Right lobe of liver (tissue), 6 donors: ENCODE measurements at regions not wholly inside any gene's neighbourhood (a gene's known extent, or its start where the extent isn't known, plus 50 kb on each side); places are given as distances from the start of the nearest gene placed in this dataset.

ENCODE experiments used
- ATAC-seq, 4 donors: fragments of 200-7000 bp; cut with Tn5 transposase; one replicate each; pipeline ENCODE4 v1.9.1; 2020; ENCODE audit warnings: mild to moderate bottlenecking in 4 of 4, moderate library complexity in 4 of 4
- DNase-seq, 3 donors: peaks; one replicate each; pipeline ENCODE4 v3.0.0-alpha.2; 2020
- H3K27ac ChIP-seq, 3 donors: fragments of 200-600 bp; one replicate each; pipeline ENCODE4 v1.8.0; 2022
- H3K27me3 ChIP-seq, 2 donors: fragments of 200-600 bp; one replicate each; pipeline ENCODE4 v1.8.0; 2022
- H3K36me3 ChIP-seq, 4 donors: fragments of 200-600 bp; sonication (generic) in 1 of 4; one replicate each; pipeline versions ENCODE4 v1.5.1 to v1.8.0; 2017 to 2022; ENCODE audit warnings: control low read depth in 1 of 4
- H3K4me1 ChIP-seq, 4 donors: fragments of 200-600 bp; sonication (generic) in 1 of 4; one replicate each; pipeline versions ENCODE4 v1.5.1 to v1.8.0; 2017 to 2022; ENCODE audit warnings: control low read depth in 1 of 4
- H3K4me3 ChIP-seq, 3 donors: fragments of 200-600 bp; one replicate each; pipeline ENCODE4 v1.8.0; 2022
- H3K9me3 ChIP-seq, 4 donors: fragments of 200-600 bp; sonication (generic) in 1 of 4; one replicate each; pipeline versions ENCODE4 v1.5.1 to v1.8.0; 2017 to 2022; ENCODE audit warnings: control low read depth in 1 of 4
- POLR2A ChIP-seq: fragments of 450-650 bp; IDR thresholded peaks from one replicate; pipeline ENCODE4 v1.6.1; 2017; ENCODE audit warnings: antibody characterized with exemption, mild to moderate bottlenecking
- WGBS: methylation state at CpG from one replicate; pipeline ENCODE4 v1.1.6; 2018; ENCODE audit warnings: low coverage, low lambda C conversion rate; ENCODE audit not compliant: insufficient coverage; ENCODE audit errors: missing lambda C conversion rate; 5-methylcytosine and 5-hydroxymethylcytosine counted together
- intact Hi-C, 2 donors: fragments of 100-400 bp; cut with DNase I; formaldehyde crosslinking; loops; one replicate each; pipeline versions ENCODE4 v1.11.2 to v1.14.1; 2022
- TF ChIP-seq, protein P1 (sequence below), 4 donors: fragments of 200-600 bp in 3 of 4; fragments of 450-650 bp in 1 of 4; IDR thresholded peaks; one replicate each; pipeline versions ENCODE4 v1.5.1 to v1.8.0; 2016 to 2022; ENCODE audit warnings: antibody characterized with exemption in 4 of 4, mild to moderate bottlenecking in 2 of 4
- donor health status: DM: no; HTN: yes; CAD: no.
- donor health status: DM: no; HTN: no; CAD: no.
- donor health status: DM: no; HTN: no; CAD: no.
- donor health status: DM: no; HTN: yes; CAD: no.
- donor health status: DM: no; HTN: yes; CAD: no.

DNA sequence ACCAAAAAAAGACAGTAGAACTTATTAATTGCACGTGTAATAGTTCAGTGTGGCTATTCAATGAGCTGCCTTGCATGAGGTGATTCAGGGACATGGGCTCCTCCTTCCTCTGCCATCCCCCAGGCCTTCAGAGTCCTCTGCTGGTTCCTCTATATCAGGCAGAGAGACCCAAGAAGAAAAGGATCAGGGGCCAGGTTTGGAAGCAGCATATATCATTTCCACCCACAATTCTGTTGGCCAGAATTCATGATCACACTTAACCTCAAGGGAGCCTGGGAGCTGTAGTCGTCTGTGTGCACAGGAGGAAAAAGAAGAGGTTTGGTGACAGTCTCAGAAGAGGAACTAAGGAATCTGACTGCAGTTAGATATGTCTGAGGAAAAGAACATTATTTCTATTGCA is 114.0 kb upstream of the GLS start:
- H3K9me3 ChIP-seq = no peaks in the 10 kb centered on the region
- intact Hi-C loops = no loop called here
- H3K27me3 ChIP-seq = no peaks in the 10 kb centered on the region
- no peaks in the 10 kb centered on the region for H3K36me3 ChIP-seq
- TF ChIP-seq POLR2A = no peak
- ATAC-seq (no peak), DNase-seq (no peak)
- no peaks in the 10 kb centered on the region for H3K4me1 ChIP-seq
- no peak overlapping the region for H3K4me3 ChIP-seq
- H3K27ac ChIP-seq = no peak overlapping the region
- WGBS = 45% methylated on average over 1 of the region's 2 CpGs

DNA sequence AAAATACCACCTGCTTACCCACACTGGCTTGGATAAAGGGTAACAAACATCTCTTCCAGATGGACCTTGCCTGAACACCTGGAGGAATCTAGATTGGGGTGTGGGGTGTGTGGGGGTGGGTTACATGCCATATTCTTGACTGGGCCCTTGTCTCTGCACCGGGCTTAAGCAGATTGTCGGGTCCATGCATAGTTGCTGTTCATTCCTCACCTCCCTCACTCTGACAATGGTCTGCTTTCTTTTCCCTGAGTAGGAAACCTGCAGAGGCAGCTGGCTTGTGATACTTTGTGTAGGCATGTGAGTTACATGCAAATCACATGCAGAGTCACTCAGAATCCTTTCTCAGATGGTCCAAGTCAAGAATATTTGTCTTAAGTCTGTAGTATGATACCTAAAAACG is 112.8 kb upstream of the GLS start:
- ATAC-seq (no peak), DNase-seq (no peak)
- H3K9me3 ChIP-seq = no peaks in the 10 kb centered on the region
- H3K27me3 ChIP-seq = no peaks in the 10 kb centered on the region
- H3K4me1 ChIP-seq = no peaks in the 10 kb centered on the region
- H3K4me3 ChIP-seq = no peak overlapping the region
- no peak overlapping the region for H3K27ac ChIP-seq
- 76% methylated on average over 2 of the region's 3 CpGs for WGBS
- no peaks in the 10 kb centered on the region for H3K36me3 ChIP-seq
- TF ChIP-seq, protein P1, sequence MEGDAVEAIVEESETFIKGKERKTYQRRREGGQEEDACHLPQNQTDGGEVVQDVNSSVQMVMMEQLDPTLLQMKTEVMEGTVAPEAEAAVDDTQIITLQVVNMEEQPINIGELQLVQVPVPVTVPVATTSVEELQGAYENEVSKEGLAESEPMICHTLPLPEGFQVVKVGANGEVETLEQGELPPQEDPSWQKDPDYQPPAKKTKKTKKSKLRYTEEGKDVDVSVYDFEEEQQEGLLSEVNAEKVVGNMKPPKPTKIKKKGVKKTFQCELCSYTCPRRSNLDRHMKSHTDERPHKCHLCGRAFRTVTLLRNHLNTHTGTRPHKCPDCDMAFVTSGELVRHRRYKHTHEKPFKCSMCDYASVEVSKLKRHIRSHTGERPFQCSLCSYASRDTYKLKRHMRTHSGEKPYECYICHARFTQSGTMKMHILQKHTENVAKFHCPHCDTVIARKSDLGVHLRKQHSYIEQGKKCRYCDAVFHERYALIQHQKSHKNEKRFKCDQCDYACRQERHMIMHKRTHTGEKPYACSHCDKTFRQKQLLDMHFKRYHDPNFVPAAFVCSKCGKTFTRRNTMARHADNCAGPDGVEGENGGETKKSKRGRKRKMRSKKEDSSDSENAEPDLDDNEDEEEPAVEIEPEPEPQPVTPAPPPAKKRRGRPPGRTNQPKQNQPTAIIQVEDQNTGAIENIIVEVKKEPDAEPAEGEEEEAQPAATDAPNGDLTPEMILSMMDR (IDR thresholded peaks at IDR 0.05) = no peak
- no peak for TF ChIP-seq POLR2A
- intact Hi-C loops = no loop called here

DNA sequence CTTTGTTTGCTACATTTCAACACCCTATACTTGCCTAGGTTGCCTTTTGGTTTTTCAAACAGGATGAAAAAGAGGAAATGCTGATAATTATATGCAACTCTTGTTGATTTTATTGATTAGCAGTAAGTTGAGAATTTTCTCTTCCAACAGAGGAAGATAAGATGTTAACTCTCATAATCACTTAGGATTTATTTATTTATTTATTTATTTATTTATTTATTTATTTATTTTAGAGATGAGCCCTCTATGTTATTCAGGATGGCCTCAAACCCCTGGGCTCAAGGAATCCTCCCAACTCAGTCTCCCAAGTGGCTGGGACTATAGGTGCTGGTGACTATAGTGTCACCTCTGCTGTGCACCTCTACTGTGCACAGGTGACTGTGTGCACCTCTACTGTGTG is 111.4 kb upstream of the GLS start:
- intact Hi-C loops = no loop called here
- Histone ChIP-seq H3K9me3 (no peaks in the 10 kb centered on the region), H3K36me3 (no peaks in the 10 kb centered on the region), H3K4me1 (no peaks in the 10 kb centered on the region), H3K27ac (no peak overlapping the region), H3K27me3 (no peaks in the 10 kb centered on the region), H3K4me3 (no peak overlapping the region)
- no peak for TF ChIP-seq POLR2A
- TF ChIP-seq, protein P1 (IDR thresholded peaks at IDR 0.05) = no peak
- ATAC-seq = no peak
- no peak for DNase-seq

DNA sequence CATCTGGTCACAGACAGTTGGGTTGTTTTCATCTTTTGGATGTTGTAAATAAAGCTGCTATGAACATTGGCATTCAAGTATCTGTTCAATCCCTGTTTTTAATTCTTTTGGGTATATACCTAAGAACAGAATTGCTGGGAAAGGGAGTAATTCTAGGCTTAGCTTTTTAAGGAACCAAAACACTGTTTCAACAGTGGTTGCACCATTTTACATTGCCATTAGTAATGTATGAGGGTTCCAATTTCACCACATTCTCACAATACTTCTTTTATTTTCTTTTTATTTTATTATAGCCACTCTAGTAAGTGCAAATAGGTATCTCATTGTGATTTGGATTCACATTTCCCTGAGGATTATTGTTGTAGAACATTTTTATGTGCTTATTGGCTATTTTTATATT is 108.9 kb upstream of the GLS start:
- Histone ChIP-seq H3K9me3 (no peaks in the 10 kb centered on the region), H3K36me3 (no peaks in the 10 kb centered on the region), H3K4me1 (no peaks in the 10 kb centered on the region), H3K4me3 (no peak overlapping the region), H3K27ac (no peak overlapping the region), H3K27me3 (no peaks in the 10 kb centered on the region)
- DNase-seq = no peak
- no peak for ATAC-seq
- no peak for TF ChIP-seq POLR2A
- TF ChIP-seq, protein P1 (IDR thresholded peaks at IDR 0.05) = no peak
- intact Hi-C loops = no loop called here

DNA sequence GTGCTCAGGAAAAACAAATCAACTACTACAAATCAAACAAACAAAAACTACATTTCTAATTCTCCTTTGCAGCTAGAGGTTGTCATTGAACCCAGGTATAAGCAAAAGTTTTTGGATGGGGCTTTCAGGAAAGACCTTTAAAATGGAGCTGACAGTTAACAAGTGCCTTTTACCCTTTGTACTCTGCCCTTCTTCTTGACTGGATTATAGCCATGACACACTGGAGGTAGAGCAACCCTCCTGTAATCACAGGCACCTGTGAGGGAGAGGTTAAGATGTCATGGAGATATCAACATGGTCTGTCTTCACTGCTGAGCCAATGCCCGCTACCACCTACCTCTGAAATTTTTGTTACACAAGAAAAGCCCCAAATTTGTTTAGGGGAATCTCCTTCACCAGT is 100.0 kb upstream of the GLS start:
- DNase-seq (no peak), ATAC-seq (peak; percentile 35 to 68 (median 50))
- Histone ChIP-seq H3K4me1 (peaks cover 0 to 15% (median 2%) of the 10 kb centered on the region in 4 donors), H3K27me3 (no peaks in the 10 kb centered on the region), H3K36me3 (no peaks in the 10 kb centered on the region), H3K9me3 (no peaks in the 10 kb centered on the region), H3K4me3 (no peak overlapping the region), H3K27ac (no peak overlapping the region)
- TF ChIP-seq POLR2A = no peak
- TF ChIP-seq, protein P1 (IDR thresholded peaks at IDR 0.05) = no peak
- intact Hi-C loops = no loop called here
- WGBS = 40% methylated on average over 1 of the region's 1 CpG
